ENCODE measurements at regions not wholly inside any gene's neighbourhood (a gene's known extent, or its start where the extent isn't known, plus 50 kb on each side); places are given as distances from the start of the nearest gene placed in this dataset.

- no peak for TF ChIP-seq CTCF (IDR thresholded peaks at IDR 0.05; ENCODE audit: borderline replicate concordance, control extremely low read depth, extremely low read depth, insufficient read depth, missing control alignments)
- in situ Hi-C loops (cut with MboI; ENCODE audit: low sequenced_read_pairs, unreplicated experiment), result no loop called here
- DNase-seq (ENCODE audit: low spot score), result no peak
These were observed 83.2 kb downstream of the BUD13 start for GRCh38 chr11:116689413-116690127.

GRCh38 chr11:116688202-116688540 is 84.6 kb downstream of the BUD13 start:
- TF ChIP-seq CTCF (IDR thresholded peaks at IDR 0.05; ENCODE audit: borderline replicate concordance, control extremely low read depth, extremely low read depth, insufficient read depth, missing control alignments), result no peak
- no peak for DNase-seq (ENCODE audit: low spot score)
- in situ Hi-C loops (cut with MboI; ENCODE audit: low sequenced_read_pairs, unreplicated experiment), result no loop called here

GRCh38 chr11:116687458-116688201 is 85.2 kb downstream of the BUD13 start:
- no peak for DNase-seq (ENCODE audit: low spot score)
- no peak for TF ChIP-seq CTCF (IDR thresholded peaks at IDR 0.05; ENCODE audit: borderline replicate concordance, control extremely low read depth, extremely low read depth, insufficient read depth, missing control alignments)
- in situ Hi-C loops (cut with MboI; ENCODE audit: low sequenced_read_pairs, unreplicated experiment), result no loop called here

- in situ Hi-C loops (cut with MboI; ENCODE audit: low sequenced_read_pairs, unreplicated experiment), result no loop called here
- no peak for DNase-seq (ENCODE audit: low spot score)
- no peak for TF ChIP-seq CTCF (IDR thresholded peaks at IDR 0.05; ENCODE audit: borderline replicate concordance, control extremely low read depth, extremely low read depth, insufficient read depth, missing control alignments)
These were observed 85.9 kb downstream of the BUD13 start for GRCh38 chr11:116686866-116687265.

- no peak for TF ChIP-seq CTCF (IDR thresholded peaks at IDR 0.05; ENCODE audit: borderline replicate concordance, control extremely low read depth, extremely low read depth, insufficient read depth, missing control alignments)
- in situ Hi-C loops (cut with MboI; ENCODE audit: low sequenced_read_pairs, unreplicated experiment), result no loop called here
- no peak for DNase-seq (ENCODE audit: low spot score)
These were observed 88.8 kb downstream of the BUD13 start for GRCh38 chr11:116683982-116684381.

- in situ Hi-C loops (cut with MboI; ENCODE audit: low sequenced_read_pairs, unreplicated experiment), result no loop called here
- DNase-seq (ENCODE audit: low spot score), result no peak
- no peak for TF ChIP-seq CTCF (IDR thresholded peaks at IDR 0.05; ENCODE audit: borderline replicate concordance, control extremely low read depth, extremely low read depth, insufficient read depth, missing control alignments)
These were observed 92.2 kb downstream of the BUD13 start for GRCh38 chr11:116680349-116681125.

All from GM13976 (cell line).